NCI-H2107 (cell line): ENCODE measurements at regions not wholly inside any gene's neighbourhood (a gene's known extent, or its start where the extent isn't known, plus 50 kb on each side); places are given as distances from the start of the nearest gene placed in this dataset.
"Not testable (repeated sequence)": the region's sequence is repeated elsewhere in the genome, so short reads cannot be mapped to it uniquely, and the experiment has no call there.

Experiments used
- DNase-seq: peaks from one replicate; lab custom pipeline; 2025; lab: John Stamatoyannopoulos, UW

DNA sequence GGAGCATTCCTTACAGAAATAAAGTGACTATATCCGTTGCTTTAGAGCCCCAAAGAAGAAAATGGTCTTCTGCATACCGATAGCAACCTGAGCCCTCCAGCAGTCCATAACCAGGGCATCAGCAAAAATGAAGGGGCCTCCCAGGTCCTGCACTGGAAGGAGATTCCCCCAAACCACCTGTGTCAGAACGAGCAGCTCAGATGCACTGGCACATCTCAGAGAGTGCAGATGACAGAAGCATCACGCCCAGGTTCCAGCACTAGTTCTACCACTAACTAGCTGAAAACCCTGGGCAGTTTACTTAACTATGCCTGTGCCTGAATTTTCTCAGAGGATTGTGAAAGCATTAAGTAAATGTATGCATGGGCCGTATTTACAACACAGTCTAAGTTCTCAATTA lies 466.7 kb upstream of the MYT1L start:
- DNase-seq = no peak

DNA sequence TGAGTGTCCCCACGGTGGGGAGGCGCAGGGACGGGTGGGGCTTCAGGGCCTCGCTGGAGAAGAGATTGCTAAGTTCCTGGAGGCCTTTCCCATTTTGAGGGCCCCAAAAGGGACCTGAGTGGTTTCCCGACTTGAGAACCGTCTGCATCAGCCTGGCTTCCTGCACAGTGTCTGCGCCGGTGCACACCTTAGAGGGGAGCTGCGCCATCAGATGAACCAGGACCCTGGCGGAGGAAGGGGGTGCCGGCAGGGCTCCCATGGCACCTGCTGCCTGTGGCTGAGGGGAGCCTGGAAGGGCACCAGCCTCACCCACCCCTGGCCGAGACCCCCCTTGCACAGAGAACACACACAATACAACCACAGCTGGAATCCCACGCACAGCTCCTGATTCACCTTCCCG lies 465.1 kb upstream of the MYT1L start:
- no peak for DNase-seq

DNA sequence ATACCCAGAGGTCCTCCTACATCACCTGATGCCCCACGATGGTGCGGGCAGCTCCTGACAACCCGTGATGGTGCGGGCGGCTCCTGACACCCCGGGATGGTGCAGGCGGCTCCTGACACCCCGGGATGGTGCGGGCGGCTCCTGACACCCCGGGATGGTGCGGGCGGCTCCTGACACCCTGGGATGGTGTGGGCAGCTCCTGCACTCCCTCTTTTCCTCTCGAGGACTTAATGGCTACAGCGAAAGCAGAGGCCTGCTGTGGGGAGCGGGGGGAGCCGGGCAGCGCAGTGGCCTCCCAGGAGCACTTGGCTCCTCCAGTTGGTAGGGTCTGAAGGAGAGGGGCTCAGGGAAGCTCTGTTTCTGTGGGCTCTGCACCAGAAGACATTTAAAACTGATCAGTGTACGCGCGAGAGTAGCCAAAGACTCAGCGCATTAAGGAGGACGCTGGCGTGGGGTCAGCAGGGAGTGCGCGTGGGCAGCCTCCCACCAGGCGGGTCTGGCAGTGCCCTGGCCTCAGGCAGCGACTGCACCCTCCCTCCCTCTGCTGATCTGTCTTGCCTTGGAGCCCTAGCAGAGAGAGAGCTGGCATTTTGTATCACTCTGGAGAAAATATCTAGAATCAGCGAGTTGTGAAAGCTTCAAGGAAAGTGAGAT lies 464.5 kb upstream of the MYT1L start:
- DNase-seq = no peak

DNA sequence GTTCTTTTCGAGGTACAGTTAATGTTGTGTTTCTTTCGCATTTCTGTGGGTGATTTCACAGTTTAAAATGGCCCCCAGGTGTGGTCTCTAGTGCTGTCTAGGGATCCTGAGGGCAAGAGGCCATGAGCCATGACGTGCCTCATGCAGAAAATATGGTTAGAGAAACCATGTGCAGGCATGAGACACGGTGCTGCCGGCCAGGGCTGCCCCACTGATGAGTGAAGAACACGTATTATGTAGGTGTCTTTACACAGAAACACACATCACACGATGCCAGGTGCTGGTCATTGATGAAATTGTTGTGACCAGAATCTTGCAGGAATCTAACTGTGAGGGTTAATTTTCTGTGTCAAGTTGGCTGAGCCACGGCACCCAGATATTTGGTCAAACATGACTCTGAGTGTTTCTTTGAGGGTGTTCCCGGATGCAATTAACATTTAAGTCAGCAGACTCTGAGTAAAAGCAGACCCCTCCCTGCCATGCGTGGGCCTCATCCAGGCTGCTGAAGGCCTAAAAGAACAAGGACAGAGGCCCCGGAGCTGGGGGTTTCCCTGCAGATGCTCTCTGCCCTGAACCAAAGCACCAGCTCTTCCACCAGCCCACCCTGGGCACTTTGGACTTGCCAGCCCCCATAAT lies 463.0 kb upstream of the MYT1L start:
- DNase-seq = no peak

DNA sequence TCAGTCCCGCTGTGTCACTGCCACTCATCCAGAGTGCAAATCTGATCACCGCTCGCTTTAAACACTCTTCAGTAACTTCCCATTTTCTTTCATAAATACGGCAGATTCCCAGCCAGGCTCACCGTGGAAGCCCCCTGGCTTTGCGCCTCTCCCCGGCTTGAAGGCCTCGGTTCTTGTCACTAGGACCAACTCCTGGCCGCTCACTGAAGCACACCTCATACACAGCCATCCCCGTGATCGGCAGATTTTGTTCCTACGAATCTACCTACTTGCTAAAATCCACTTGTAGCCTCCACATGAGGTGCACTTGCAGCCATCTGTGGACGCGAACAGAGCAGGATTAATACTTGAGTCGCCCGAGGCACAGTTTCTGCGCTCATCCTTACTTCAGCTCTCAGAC lies 462.4 kb upstream of the MYT1L start:
- DNase-seq = no peak

DNA sequence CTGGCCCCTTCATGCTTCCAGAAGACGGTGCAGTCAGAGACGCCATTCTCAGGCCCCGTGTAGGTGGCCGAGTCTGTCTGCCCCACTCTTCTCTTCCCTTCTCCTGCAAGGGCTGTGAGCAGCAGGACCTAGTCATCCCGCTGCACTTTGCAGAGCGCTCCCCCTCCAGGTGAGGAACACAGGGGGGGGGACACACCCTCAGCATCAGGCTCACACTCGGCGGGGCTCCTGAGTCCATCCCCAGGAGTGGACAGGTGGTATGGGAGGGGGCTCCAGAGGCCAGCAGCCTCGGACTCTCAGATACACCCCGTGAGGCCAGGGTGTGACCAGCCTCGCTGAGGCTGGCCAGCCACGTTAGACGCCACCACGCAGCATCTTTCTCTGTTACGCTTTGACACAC lies 460.5 kb upstream of the MYT1L start:
- no peak for DNase-seq

DNA sequence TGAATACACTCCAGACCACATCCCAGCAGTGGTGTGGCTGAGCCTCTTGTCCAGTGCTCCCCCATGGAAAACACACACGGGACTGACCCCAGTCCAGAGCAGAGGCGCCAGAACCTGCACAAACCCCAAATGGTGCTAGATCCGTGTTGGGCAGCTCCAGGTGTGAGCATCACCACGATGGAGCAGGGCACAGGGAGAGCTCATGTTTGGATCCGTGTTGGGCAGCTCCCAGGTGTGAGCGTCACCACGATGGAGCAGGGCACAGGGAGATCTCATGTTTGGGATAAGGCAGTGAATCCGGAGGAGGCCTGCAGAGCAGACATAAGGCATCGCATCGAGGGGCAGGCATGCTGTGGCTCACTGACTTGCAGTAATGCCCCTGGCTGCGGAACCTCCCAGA lies 460.0 kb upstream of the MYT1L start:
- DNase-seq = no peak

DNA sequence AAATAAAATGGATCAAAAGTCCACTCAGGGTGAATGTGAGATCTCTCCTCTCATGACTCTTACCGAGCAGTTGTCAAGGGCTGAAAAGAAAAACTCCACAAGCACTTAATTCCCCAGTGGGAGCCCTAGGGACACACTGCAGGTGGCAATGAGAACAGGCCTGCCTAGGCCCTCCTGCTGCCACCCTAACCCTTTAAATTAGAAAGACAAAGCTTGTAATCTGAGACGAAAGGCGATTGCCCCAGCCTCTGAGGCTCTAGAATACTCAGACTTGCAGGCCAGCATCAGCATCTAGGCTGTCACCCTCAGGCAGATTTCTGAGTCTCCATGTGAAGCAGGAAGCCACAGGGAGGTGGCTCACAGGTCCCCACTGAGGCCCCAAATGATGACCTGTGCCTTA lies 457.0 kb upstream of the MYT1L start:
- DNase-seq = peak; percentile 71

DNA sequence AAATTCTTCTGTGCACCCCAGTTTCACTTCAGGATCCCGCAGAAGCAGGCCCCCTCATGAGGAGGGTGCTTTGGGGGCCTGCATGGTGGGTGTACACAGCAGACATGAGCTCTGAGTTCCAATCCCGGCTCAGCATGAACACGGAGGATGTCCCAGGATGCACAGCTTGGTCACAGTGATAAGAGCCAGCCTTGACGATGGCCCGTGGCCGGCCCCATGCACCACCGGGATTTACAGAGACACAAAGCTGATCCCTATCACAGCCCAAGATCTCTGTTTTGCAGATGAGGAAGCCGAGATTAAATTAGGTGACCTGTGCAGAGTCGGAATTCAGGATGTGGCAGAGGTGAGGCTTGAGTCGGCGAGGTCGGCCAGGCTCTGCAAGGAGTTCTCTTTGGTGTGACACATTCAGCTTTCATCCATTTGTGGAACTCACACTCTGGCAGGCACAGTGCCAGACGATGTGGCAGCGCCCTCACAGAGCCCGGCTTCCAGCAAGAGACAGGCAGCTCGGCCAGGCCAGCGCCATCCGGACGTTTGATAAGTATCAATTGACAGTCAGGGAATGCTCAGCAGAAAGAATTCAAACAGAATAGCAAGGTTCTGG lies 456.3 kb upstream of the MYT1L start:
- DNase-seq = peak; percentile 32

DNA sequence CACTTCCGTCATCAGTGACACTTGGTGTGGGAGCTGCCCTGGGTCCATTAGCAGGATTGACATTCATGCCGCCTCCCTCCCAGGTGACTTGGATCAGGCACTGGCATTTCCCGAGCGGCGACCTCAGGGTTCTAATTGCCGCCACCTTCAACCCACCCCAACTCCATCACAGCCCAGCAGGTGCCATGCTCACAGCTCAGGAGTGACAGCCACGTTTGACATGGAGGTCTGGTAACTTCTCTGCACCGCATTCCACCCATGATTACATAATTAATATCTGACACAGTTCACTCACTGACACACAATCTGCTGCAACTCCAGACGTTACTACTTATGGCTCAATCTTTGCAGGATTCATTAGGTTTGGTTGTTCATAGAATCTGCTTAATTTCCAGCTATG lies 450.9 kb upstream of the MYT1L start:
- DNase-seq = no peak

DNA sequence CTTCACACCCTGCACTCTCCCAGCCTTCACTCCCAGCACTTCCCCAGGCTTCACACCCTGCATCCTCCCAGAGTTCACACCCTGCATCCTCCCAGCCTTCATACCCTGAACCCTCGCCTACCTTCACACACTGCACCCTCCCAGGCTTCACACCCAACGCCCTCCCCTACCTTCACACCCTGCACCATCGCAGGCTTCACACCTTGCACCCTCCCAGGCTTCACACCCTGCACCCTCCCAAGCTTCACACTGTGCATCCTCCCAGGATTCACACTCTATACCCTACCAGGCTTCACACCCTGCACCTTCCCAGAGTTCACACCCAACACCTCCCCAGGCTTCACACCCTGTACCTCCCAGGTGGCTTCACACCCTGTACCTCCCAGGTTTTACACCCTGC lies 448.7 kb upstream of the MYT1L start:
- no peak for DNase-seq

DNA sequence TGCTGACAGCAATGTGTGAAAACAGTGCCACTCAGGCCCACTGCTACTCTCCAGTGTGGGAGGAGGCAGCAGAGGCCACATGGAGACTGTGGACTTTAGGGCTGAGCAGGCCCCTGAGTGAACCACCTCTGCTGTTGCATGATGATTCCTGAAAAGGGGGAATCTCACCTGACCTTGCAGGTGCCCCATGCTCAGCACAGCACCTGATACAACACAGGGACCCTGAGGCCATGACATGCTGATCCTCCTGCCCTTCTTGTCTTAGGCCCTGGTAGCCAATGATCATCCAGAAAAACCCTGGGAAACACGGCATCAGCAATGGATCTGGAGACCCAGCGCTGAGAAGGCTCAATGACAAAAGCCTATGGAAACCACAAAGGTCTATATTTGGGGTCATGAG lies 446.8 kb upstream of the MYT1L start:
- DNase-seq = no peak

DNA sequence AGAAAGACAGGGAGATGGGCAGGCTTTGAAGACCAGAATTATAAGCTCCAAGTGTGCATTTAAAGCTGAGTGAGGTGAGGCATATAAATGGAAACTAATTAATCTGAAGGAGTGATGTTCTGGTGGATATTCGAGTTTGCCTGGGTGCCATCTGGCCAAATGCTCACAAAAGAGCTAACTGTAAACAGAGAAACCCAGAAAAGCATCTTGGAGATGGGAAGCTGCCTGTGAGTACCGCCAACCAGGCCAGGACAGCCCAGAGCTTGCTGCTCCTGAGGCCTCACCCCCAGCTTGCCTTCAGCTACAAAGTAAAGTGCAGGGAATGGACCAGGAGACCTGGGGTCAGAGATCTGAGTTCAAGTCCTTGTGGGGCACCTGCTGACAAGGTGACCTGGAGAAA lies 446.1 kb upstream of the MYT1L start:
- DNase-seq = no peak

DNA sequence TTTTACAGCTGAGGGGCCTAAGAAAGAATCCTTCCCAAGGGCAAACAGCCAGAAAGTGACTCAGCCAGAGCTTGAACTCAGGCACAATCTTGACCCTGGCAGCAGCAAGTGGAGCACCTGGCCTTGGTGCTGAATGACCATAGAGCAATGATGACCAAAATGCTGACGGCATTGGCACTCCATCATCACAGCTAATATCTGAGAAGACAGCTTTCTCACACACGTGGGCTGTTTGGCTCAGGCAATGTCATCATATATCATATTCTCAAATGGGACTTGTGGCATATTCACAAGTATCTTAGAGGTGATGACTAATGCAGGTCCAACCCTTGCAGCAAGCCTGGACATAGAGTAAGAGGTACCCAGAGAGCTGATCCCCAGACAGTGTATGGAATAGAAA lies 443.9 kb upstream of the MYT1L start:
- no peak for DNase-seq

DNA sequence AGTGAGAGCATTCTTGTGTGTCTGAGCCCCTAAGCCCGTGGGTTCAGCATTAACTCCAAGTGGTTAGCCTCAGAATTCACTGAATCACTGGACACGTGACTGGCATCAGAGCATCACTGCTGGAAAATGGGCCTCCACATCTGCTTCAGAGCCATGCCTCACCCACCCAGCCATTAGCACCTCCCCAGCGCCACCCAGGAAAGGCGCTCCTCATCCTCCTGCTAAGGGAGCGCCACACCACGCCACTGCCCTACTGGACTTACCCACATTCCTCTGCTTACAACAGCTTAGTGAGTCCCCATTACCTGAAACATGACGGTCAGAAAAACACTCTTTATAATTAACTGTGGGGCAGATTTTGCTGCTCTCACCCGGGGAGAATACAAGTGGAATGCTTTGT lies 442.6 kb upstream of the MYT1L start:
- no peak for DNase-seq

DNA sequence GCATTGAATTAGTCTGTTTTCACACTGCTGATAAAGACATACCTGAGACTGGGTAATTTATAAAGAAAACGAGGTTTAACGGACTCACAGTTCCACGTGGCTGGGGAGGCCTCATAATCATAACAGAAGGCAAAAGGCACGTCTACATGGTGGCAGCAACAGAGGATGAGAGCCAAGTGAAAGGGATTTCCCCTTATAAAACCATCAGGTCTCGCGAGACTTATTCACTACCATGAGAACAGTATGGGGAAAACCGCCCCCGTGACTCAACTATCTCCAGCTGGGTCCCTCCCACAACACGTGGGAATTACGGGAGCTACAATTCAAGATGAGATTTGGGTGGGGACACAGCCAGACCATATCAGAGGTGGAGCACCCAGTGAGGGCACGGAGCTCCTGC lies 442.0 kb upstream of the MYT1L start:
- DNase-seq = not testable (repeated sequence)

DNA sequence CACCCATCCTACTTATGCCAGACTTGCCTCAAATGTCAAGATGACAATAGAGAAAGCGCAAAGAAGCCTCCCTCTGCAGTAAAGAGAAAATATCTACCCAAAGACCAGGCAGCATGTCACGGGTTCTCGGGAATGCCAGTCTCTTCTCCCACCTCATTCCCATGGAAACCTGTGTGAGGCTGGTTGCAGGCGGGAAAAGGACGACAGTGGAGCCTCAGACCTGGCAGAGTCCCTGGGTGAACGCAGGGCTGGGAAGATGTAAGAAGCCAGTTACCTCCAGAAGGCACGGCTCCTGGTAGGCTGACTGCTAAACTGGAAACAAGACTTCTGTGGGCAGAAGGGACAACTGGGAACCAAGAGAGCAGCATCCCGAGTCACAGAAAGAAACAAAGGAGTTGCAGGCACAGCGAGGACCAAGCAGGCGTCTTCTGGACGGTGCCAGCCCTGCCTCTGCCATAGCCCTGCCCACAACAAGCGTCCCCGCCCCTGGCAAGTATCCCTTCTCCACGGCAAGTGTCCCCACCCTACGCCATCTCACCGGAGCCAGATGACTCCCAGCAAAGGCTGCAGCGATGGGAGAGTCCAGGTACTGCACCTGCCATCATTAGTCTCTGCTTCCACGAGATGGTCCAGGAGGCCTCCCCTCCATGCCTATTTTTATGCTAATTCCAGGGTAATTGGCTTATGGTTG lies 440.8 kb upstream of the MYT1L start:
- DNase-seq = no peak

DNA sequence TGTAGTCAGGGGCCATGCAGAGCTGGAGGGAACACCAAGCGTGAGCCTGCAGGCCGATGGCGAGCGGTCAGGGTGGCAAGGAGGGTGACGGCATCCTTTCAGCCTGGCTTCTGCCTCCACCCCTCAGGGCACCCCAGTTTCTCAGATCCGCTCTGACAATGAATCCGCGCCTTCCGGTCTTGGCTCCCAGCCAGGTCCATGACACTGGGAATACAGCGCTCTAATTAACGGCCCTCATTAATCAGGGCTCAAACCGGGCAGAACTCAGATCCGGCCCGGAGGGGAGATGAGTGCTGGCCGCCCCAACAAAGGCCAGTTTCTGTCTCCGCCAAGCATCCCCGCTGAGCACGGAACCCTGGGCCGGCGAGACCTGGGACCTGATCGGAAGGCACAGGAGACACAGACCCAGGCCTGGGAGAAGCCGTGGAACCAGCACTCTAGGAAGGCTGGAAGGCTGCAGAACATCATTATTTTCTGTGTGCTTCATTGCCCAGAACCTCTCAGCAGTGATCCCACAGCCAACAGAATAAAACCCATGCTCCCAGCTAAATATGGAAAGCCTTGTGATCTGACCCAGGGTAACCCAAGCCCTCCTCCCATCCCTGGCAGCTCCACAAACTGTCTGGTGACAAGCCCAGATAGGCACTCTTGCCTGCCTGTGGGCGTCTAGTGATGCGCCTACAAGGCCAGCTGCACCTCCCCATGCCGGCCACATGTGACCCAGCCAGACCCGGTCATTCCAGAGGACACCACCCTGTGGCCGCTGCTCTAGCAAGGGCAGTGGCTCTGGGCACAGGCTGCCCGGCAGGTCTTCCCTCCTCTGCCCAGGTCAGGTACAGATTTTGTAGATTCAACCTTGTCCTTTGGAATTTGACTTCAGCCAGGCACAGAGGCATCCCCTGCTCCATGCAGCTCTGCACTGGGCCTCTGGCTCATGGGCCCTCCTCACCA lies 438.7 kb upstream of the MYT1L start:
- DNase-seq = no peak

DNA sequence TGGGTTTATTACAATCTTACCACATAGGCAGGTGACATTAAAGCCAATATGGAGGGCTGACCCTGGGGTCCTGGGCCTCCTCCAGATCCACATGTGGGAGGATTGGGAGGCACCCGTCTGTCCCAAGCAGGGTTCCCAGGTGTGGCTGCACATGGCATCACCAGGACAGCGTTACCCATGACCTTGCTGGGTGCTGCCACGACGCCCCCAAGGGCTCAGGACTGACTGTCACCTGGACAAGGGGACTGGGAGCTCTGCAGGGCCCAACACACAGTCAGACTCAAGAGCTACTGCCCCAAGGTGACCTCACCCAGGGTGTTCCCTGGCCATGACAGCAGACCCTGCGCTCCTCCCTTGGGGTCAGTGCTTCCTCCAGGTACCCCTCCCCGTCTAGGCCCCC lies 437.4 kb upstream of the MYT1L start:
- DNase-seq = no peak

DNA sequence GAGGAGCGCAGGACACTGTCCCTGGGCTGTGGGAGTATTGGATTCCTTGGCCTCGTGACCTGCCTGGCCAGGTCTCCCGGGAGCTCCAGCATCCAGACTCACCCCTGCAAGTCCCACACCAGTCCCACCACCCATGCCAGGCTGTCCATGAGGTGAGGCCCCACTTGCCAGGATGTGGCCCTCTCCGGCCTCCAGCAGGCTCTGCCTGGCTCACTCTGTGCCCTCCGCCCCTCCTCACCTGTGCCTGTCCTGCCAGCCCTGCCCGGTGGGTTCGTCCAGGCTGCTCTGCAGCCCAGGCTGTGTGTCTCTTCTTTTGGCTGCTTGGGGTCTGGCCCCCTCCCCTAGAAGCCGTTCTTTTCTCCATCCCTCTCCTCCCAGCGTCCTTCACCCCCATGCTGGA lies 436.8 kb upstream of the MYT1L start:
- no peak for DNase-seq

DNA sequence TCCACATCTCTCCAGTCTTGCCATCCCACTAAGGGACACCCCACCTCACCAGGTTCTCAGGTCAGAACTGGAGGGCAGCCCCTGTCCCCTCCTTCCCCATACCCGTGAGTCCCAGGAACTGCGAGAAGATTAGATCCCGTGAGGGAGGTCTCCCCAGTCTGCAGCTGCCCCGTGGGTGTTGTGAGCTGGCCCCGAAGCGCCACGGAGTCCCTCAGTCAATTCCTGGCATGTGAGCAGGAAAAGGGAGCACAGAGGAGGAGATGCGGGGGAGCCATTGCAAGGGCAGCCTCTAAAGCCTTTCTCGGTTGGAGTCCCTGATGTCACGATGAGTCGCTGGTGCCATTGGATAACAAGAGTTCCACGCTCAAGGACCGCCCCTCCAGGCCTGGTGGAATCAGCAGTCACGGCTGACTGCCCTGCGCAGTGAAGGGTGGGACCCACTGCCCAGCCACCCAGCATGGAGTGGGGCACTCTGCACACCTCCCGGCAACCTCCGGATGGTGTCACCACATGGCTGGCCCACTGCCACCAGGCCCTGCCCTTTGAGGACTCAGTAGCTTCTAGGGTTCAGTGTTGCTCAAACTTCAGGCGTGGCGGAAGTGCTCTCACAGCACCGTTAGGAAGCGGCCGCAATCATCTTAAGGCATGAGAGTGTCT lies 434.9 kb upstream of the MYT1L start:
- DNase-seq = no peak
